HFFc6 (cell line): ENCODE measurements at regions not wholly inside any gene's neighbourhood (a gene's known extent, or its start where the extent isn't known, plus 50 kb on each side); places are given as distances from the start of the nearest gene placed in this dataset.

ENCODE experiments used
- DNase-seq: peaks from one replicate; pipeline ENCODE4 v3.0.0-alpha.2; 2018
- H3K27ac Mint-ChIP-seq: 2 replicates; pipeline ENCODE4 v1.8.0; 2020; ENCODE audit warnings: mild to moderate bottlenecking, mixed read lengths
- H3K27me3 Mint-ChIP-seq: 2 replicates; pipeline ENCODE4 v1.8.0; 2021; ENCODE audit warnings: mild to moderate bottlenecking, moderate library complexity, mixed read lengths; ENCODE audit not compliant: insufficient read depth
- H3K36me3 Mint-ChIP-seq: 2 replicates; pipeline ENCODE4 v1.8.0; 2021; ENCODE audit warnings: low read depth, mixed read lengths
- H3K4me1 Mint-ChIP-seq: 2 replicates; pipeline ENCODE4 v1.8.0; 2020; ENCODE audit warnings: low read depth, mixed read lengths
- H3K4me3 Mint-ChIP-seq: 2 replicates; pipeline ENCODE4 v1.8.0; 2020; ENCODE audit warnings: mild to moderate bottlenecking, moderate library complexity, mixed read lengths
- H3K9me3 Mint-ChIP-seq: 2 replicates; pipeline ENCODE4 v1.8.0; 2020; ENCODE audit warnings: mild to moderate bottlenecking, mixed read lengths
- TF ChIP-seq, protein P1 (sequence below): fragments of 200-600 bp; sonication (generic); IDR thresholded peaks from 2 replicates; pipeline ENCODE4 v1.5.0; 2021; ENCODE audit warnings: antibody characterized with exemption, mild to moderate bottlenecking

- Mint-ChIP-seq H3K36me3 (no peaks in the 10 kb centered on the region), H3K9me3 (no peaks in the 10 kb centered on the region), H3K27me3 (no peaks in the 10 kb centered on the region; the same call in 1 of the 2 replicates), H3K4me1 (peaks cover 10% of the 10 kb centered on the region), H3K4me3 (no peak overlapping the region), H3K27ac (no peak overlapping the region)
- TF ChIP-seq, protein P1, sequence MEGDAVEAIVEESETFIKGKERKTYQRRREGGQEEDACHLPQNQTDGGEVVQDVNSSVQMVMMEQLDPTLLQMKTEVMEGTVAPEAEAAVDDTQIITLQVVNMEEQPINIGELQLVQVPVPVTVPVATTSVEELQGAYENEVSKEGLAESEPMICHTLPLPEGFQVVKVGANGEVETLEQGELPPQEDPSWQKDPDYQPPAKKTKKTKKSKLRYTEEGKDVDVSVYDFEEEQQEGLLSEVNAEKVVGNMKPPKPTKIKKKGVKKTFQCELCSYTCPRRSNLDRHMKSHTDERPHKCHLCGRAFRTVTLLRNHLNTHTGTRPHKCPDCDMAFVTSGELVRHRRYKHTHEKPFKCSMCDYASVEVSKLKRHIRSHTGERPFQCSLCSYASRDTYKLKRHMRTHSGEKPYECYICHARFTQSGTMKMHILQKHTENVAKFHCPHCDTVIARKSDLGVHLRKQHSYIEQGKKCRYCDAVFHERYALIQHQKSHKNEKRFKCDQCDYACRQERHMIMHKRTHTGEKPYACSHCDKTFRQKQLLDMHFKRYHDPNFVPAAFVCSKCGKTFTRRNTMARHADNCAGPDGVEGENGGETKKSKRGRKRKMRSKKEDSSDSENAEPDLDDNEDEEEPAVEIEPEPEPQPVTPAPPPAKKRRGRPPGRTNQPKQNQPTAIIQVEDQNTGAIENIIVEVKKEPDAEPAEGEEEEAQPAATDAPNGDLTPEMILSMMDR: no peak
- no peak for DNase-seq
Observed at GRCh38 chr9:87301371-87301770, 196.3 kb upstream of the DAPK1 start.

DNA sequence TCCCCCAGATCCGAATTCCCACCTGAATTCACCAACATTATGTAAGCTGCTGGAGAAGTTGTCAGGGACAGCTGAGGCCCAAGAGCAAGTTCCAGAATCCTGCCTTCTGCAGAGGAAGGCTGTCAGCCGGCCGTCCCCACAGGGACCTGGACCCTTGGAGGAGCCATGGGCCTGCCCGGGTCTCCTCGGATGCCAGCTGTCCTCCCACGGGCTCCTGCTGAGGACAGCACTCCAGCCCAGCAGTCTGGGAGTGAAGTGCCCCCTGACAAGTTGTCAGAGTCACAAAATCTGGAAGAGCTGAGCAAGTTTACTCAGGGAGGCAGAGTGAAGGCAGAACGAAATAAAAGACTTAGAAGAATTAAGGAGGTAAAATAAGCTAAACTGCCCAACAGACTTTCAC lies 192.5 kb upstream of the DAPK1 start:
- TF ChIP-seq, protein P1: no peak
- H3K4me3 Mint-ChIP-seq: no peak overlapping the region
- H3K27me3 Mint-ChIP-seq: no peaks in the 10 kb centered on the region
- H3K27ac Mint-ChIP-seq: no peak overlapping the region
- H3K36me3 Mint-ChIP-seq: no peaks in the 10 kb centered on the region
- no peak for DNase-seq
- H3K4me1 Mint-ChIP-seq: no peaks in the 10 kb centered on the region; the same call in 1 of the 2 replicates
- H3K9me3 Mint-ChIP-seq: no peaks in the 10 kb centered on the region

- H3K4me1 Mint-ChIP-seq: no peaks in the 10 kb centered on the region; the same call in 1 of the 2 replicates
- no peaks in the 10 kb centered on the region for H3K27me3 Mint-ChIP-seq
- H3K9me3 Mint-ChIP-seq: no peaks in the 10 kb centered on the region
- H3K36me3 Mint-ChIP-seq: no peaks in the 10 kb centered on the region
- H3K4me3 Mint-ChIP-seq: no peak overlapping the region
- H3K27ac Mint-ChIP-seq: no peak overlapping the region
- no peak for DNase-seq
- TF ChIP-seq, protein P1: no peak
Observed at GRCh38 chr9:87306006-87306405, 191.7 kb upstream of the DAPK1 start.

DNA sequence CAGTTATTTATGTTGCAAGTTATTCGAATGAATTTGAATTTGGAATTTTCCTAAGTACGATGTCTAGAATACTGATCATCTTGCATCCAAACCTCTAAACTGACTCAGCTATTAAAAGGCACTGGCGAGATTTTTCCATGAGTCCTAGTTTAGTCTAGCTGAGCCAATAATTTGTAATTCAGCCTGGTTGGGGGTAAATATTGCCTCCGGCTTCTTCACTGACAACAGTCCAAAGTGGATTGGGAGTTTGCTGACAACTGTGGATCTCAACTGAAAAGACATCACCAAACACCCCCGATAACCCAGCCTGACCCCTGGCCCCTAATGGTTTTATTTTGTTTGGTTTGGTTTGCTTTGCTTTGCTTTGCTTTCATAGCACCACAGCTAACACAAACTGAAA lies 189.8 kb upstream of the DAPK1 start:
- no peak for DNase-seq
- Mint-ChIP-seq H3K4me3 (no peak overlapping the region), H3K27ac (no peak overlapping the region), H3K4me1 (peaks cover 9% of the 10 kb centered on the region), H3K27me3 (no peaks in the 10 kb centered on the region), H3K9me3 (no peaks in the 10 kb centered on the region), H3K36me3 (no peaks in the 10 kb centered on the region)
- TF ChIP-seq, protein P1: no peak

DNA sequence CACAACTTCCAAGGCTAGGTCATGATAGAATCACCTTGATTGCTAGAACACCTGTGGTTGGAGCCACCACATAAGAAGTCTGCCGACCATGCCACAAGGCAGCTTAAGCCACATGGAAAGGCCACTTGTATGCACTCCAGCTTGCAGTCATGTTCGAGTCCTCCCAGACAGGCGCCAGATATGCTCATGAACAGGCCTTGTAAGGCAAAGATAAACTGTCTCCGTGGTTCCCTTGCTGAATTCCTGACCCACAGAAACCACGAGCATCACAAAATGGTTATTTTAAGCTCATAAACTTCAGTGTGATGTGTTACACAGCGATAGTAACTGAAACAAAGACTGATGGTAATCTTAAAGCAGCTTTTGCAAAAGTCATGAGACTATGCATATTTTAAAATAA lies 188.4 kb upstream of the DAPK1 start:
- TF ChIP-seq, protein P1: no peak
- Mint-ChIP-seq H3K4me1 (peaks cover 9% of the 10 kb centered on the region), H3K27ac (no peak overlapping the region), H3K27me3 (no peaks in the 10 kb centered on the region), H3K9me3 (no peaks in the 10 kb centered on the region), H3K4me3 (no peak overlapping the region), H3K36me3 (no peaks in the 10 kb centered on the region)
- peak; percentile 21 for DNase-seq
